GOT3 (cell line): ENCODE measurements at regions not wholly inside any gene's neighbourhood (a gene's known extent, or its start where the extent isn't known, plus 50 kb on each side); places are given as distances from the start of the nearest gene placed in this dataset.
"Not testable (repeated sequence)": the region's sequence is repeated elsewhere in the genome, so short reads cannot be mapped to it uniquely, and the experiment has no call there.

Experiments
- DNase-seq: peaks from one replicate; lab custom pipeline; 2025; ENCODE audit warnings: mixed read lengths; lab: John Stamatoyannopoulos, UW

DNA sequence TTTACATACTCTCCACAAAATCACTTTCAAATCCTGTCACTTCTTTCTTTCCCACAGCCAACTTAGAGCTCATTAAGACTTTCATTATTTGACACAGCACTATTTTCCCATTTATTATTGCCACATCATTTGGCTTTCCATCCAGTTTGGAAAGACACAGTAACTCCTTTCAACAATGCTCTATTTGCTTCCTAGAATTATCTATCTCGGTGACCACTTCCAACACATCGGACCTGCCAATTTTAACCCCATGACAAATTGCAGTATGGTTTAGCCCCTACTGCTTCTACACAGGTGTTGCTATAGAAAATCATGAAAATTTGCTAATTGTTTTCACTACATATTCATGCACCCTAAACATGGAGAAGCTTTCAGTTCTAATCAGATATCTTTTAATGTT, 190.6 kb upstream of the COX7C start:
- no peak for DNase-seq

DNA sequence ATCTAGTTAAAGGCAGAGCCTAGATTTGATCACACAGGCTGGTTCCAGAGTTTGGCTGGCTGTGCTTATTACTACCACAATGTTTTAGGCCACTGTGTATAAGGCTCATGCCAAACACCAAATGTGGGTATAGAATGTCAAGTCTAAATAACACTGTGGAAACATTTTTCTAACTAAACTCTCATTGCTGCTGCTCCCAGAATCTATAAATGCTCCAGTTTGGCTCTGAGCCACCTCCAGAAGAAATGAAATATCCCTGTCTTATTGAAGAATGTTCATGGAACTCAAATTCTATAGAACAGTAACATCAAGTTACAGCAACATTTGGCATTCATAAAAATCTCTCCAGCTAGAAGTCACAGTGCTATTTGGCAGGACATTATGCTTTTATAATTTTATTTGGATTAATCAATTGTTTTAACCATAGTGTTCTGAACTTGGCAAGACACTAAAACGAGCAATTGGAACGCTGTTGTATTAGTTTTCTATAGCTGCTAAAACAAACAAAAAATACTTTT, 178.1 kb upstream of the COX7C start:
- DNase-seq = no peak

DNA sequence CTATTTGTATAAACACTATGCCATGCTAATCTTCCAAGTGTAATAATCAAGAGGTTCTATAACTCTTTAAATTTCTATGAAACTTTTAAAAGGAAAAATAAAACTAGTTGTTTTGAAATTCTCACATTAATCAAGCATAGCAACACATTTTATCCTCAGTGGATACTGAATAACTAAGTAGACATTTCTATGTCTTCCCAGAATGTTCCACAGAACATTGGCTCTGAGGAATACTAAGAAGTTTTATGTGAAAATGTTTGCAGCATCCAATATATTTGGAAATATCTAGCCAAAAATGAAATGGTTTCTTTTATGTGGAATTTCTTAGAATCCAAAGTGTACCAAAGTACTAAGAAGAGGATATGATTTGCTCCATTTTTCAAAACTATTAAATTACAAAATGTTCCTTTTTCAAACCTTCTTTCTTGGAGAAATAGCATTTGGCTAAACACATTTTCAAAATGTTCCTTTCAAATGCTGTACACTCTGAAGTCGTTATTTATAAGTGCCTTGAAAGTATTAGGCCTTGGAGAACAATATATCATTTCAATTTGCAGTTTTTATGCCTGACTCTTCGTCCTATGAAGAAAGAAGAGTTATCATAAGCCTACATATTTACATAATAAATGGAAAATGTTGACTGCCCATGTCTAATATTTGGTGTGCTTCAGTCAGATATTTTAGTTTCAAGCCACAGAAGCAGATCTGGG, 175.6 kb upstream of the COX7C start:
- DNase-seq = no peak

DNA sequence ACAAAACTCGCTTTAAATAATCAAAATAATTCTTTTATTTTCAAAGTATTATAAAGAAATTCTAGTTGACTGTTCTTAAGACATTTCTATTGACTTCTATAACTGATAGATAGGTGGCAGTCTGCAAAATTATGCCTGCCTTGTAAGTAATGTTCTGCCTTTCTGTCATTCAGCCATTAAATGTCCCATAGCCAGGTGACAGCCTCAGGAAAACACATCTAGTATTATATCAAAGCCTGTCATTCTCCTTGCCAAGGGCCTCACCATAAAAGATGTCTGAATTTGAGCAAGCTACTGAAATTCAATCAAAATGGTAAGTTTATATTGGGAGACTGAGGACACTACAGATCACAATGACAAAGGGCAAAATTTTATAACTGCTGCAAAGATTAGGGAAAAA, 170.4 kb upstream of the COX7C start:
- DNase-seq = no peak

DNA sequence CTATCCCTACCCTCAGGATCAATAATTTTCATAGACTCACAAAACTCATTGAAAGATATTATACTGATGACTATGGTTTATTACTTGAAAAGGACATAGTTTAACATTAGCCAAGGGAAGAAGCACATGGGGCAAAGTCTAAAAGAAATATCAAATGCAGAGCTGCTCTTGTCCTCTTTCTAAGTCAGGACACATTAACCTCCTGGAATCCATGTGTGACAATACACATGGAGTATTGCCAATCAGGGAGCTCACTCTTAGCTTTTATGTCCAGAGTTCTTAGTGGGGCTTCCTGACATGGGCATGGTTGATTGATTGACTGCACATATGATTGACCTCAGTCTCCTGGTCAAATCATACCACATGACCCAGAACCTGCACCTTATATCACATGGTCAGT, 165.5 kb upstream of the COX7C start:
- DNase-seq = no peak

DNA sequence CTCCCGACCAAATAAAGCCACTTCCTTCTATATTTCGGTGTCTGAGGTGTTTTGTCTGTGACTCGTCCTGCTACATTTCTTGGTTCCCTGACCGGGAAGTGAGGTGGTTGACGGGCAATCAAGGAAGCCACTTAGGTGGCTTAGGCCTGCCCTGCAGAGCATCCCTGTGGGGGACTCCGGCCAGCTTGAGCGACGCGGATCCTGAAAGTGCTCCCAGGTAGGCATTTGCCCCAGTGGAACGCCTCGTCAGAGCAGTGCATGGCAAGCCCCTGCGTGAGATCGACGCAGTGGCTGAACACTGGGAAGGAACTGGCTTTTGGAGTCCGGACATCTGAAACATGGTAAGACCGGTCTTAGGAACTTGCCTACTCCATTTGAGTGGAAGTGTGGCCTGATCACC, 157.2 kb upstream of the COX7C start:
- no peak for DNase-seq

DNA sequence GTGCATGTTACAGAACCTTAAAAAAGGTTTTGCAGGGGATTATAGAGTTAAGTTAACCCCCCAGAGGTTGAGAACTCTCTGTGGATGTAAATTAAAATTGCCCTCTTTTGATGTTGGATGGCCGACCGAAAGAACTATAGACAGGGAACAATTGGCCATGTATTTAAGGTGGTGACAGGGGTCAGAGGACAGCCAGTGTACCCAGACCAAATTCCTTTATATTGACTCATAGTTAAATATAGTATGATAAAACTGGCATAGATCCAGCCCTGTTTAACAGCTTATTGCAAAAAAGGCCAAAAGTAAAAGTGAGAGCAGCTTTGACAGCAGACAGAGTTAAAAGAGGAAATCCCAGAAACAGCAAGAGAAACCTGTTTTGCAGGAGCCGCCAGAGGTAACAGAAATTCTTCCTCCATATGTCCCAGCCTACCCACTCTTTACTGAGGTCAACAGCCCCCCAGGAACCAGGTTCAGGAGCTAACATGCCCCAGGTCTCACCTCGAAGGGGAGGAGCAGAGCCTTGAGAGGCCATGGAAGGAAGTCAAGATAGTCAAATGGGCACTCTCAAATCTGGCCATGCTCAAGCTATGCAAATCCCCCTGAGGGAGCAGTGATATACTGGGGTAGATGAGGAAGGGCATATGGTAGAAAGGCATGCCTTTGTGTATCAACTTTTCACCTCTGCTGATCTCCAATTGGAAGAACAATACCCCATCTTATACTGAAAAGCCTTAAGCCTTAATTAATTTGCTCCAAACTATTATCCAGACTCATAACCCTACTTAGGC, 156.4 kb upstream of the COX7C start:
- DNase-seq = no peak

DNA sequence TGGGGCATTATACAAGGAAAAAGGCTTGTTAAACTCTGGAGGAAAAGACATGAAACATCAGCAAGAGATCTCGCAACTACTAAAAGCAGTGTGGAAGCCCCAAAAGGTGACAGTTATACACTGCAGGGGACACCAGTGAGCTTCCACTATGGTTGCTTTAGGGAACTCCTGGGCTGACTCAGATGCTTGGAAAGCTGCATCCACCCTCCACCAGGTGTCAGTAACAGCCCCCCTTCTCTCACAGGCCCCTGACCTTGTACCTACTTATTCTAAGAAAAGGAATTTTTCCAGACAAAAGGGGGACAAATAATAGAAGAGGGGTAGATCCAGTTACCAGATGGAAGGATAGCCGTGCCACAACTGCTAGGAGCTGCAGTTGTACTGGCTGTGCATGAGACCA, 154.4 kb upstream of the COX7C start:
- DNase-seq = no peak

DNA sequence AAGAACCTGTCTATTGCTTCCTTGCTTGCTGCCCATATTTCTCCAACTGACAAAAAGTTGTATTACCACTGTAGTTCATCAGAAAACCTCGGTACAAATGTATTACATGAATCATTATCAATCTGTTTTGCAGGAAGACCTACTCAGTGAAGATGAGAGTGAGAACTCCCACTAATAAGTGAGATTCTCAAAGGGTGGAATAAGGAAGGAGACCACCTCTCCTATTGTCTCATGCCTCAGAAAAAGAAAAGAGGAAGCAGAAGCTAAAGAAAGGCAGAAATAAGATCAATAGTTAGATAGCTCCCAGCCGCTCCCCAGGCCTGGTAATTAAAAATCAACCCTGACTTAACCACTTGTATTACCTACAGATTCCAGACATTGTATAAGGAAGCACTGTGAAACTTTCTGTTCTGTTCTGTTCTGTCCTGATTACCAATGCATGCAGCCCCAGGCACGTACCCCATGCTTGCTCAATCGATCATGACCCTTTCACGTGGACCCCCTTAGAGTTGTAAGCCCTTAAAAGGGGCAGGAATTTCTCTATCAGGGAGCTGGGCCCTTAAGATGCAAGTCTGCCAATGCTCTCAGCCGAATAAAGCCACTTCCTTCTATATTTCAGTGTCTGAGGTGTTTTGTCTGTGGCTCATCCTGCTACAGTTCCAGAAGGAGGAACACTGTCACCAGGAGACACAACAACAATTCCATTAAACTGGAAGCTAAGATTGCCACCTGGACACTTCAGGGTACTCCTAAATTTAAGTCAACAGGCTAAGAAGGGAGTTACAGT, 152.5 kb upstream of the COX7C start:
- DNase-seq = no peak

DNA sequence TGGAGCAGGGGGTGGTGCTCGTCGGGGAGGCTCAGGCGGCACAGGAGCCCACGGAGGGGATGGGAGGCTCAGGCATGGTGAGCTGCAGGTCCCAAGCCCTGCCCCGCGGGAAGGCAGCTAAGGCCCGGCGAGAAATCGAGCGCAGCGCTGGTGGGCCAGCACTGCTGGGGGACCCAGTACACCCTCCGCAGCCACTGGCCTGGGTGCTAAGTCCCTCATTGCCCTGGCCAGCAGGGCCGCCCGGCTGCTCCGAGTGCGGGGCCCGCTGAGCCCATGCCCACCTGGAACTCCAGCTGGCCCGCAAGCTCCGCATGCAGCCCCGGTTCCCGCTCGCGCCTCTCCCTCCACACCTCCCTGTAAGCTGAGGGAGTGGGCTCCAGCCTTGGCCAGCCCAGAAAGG, 151.0 kb upstream of the COX7C start:
- not testable (repeated sequence) for DNase-seq

DNA sequence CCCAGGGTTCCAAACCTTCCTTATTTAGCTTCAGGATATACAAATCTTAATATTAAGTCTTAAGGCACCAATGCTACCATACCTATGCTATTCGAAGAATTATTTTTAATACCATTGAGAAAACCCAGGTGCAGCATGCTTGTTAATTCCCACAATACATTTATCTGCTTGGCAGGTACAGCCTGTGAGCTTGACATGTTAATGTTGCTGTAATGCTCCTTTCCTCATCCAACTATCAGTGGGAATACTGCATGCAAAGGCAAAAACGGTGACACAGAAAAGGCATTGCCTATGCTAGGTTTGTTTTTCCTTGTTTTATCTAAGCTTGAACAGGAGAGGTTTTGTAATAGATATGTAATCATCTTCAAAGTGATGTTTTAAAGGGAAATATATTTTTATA, 135.7 kb upstream of the COX7C start:
- no peak for DNase-seq

DNA sequence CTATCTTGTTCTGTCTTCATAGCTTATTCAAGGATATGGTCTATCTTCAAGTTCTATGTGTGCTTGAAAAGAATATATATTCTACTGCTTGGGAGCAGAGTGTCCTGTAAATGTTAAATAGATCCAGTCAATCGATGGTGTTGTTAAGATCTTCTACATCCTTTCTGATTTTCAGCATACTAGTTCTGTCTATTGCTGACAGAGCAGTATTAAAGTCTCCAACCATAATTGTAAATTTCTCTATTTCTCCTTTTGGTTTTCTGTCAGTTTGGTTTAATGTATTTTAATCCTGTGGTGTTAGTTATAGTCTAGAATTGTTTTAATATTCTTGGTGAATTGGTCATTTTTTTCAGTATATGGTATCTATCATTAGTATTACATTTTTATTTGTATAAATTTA, 124.0 kb upstream of the COX7C start:
- DNase-seq = no peak

DNA sequence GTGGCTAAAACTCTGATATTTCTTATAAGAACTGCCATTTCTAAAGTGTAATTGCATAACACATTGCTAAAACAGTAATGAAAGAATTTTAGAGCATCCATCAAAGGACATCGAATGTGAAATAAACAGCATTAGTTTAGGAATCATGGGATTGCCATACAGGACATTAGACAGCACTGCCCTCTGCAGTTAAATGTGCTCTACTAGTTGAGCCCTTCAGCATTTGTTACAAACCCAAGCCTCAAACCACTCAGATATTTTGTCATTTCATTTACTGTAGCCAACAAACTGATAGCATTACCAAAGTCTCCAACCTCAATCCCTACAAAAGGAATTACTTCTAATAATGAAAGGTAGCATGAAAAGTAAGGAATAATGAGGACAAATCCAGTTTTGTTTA, 116.8 kb upstream of the COX7C start:
- no peak for DNase-seq

DNA sequence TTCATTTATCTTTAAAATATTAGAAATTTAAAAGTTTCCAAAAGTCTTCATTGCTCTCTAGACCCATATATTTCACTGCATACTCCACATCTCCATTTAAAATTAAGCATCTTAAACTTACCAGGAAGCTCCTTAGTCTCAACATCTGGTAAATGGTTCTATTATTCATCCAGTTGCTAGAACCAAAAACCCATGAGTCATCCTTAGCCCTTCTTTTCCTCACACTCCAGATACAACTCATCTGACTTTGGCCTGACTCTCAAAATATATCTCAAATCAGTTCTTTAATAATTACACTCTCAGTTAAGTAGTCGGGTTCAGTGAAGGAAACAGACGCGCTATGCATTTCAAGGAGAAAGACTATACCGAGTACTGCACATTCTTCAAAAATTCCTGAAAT, 110.2 kb upstream of the COX7C start:
- no peak for DNase-seq

DNA sequence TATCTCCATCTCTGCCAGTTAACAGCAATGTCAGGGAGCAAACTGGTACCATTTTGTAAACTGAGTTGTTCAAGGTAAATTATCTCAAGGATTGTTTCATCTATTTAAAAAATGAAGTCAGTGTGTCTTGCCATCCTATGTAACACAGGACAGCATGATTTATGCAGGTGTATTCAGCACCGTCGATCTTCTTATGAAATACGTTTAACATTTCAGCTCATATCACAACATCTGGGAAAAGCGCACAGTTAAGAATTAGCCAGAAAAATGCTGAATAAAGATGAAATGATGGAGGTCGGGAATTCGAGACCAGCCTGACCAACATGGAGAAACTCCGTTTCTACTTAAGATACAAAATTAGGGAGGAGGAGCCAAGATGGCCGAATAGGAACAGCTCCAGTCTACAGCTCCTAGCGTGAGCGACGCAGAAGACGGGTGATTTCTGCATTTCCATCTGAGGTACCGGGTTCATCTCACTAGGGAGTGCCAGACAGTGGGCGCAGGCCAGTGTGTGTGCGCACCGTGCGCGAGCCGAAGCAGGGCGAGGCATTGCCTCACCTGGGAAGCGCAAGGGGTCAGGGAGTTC, 107.3 kb upstream of the COX7C start:
- not testable (repeated sequence) for DNase-seq

DNA sequence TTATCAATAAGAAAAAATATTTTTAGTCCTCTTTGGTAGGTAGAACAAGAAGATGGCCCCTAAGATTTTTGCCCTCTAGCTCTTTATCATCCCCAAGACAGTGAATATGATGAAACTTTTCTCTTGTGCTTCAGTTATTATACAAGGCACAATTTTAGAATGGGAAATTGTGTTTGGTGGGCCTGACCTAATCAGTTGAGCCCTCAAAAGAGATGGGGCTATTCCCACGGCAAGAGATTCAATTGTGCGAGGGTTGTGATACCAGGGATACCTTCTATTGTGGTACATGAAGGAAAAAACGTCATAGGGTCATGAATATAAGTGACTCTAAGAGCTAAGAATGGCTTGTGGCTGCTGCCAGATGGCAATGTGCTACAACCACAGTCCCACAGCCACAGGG, 94.0 kb upstream of the COX7C start:
- no peak for DNase-seq

DNA sequence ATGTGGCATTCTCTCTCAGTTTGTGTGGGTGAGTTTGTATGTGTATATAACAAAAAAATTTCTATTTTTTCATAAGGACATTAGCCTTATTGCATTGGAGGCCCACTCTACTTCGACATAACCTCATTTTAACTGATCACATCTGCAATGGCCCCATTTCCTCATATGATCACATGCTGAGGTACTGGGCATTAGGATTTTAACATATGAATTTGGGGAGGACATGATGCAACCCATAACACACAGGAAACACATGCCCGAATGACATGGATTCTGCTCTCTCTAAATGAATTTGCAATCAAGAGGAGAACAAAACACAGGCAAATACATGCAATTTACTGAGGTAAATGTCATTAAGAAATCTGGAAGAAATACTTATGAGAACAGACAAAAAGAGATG, 92.1 kb upstream of the COX7C start:
- no peak for DNase-seq

DNA sequence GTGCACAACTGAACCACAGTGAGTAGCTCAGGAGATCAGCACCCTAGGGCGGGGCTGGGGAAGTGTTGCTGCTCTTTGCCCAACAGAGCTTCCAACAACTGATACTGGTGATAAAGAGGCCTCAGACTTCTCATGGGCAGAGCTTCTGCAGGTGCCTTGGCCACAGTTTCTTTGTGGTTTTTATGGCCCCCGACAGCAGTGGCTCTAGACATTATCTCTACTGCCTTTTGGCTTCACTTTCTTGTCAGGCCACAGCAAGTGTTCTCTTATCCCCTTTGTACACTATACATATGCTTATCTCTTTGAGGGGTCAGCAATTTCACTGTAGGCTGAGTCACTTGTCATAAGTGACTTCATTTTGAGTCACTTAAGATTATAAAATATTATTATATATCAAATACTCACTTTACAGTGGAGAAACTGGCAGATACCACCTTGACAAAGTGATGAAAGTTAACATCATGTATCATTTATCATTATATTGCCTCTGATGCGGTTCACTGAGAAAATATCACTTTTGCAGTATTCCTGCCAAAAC, 90.9 kb upstream of the COX7C start:
- DNase-seq = no peak

DNA sequence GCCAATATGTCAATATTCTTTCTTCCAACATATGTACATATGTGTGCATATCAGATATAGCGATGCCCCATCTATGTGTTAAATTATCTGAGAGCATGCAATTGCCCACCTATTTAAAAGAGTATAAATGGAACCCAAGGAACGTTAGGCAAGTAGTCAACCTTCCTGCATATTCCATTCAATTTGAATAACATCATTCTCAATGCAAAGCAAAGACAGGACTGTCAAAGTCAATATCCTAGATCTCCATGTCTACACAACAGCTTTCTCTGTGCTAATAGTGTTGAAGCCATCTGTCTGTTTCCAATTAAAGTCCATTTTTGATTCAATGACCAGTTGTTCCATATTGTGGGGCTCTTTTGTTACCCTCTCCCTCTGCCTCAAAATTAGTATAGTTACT, 85.3 kb upstream of the COX7C start:
- no peak for DNase-seq

DNA sequence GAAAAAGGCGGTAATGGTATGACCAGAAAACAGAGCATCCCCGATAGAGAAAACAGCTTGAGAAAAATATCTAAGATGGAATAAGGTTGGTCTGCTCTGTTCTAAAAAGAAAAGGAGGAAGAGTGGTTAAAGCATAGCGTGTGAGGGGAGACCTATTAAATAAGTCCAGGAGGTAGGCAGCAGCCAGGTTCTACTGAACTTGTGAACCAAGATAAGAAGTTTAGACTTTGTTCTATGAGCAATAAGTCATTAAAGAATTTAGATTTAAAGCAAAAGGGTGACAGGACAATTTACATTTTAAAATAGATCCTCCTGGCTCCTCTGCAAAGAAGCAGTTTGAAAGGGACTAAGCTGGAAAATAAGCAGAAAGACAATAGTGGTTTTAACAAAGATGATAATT, 81.3 kb upstream of the COX7C start:
- DNase-seq = no peak

DNA sequence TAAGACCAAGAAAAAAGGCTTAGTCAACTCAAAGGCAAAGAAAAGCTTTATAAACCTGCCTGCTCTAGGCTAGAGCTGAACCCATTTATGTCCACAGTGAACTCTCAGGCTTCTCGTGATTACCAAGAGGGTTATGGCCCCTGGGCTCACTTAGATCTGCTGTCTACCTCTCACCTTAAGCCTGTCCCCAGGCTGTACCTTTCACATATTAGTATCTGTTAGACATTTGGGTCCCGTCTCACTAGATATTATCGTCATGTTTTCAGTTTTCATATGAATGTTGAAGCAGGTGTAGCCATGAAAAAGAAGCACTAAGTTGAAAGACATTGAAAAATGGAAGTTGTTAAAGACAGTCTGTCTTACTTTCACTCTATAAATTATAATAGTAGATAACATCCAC, 75.2 kb upstream of the COX7C start:
- no peak for DNase-seq

DNA sequence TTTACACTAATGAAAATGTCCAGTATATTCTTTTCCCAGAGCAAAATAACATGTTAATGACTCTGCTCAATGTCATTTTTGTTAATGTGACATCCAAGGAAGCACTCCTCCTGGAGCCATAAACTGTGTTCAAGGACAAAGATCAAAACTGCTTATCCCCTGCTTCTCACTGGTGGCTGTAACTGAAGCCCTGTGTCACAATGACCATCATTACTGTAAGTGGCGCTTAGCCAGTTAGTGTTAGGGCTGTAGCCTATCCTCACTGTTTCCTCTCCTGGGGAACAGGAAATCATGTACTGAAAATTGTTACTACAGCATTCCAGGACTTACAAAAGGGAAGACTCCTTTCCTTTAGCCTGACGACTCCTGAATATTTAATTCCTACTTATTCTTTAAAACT, 71.7 kb upstream of the COX7C start:
- no peak for DNase-seq
